ENCODE measurements at regions not wholly inside any gene's neighbourhood (a gene's known extent, or its start where the extent isn't known, plus 50 kb on each side); places are given as distances from the start of the nearest gene placed in this dataset.

DNA sequence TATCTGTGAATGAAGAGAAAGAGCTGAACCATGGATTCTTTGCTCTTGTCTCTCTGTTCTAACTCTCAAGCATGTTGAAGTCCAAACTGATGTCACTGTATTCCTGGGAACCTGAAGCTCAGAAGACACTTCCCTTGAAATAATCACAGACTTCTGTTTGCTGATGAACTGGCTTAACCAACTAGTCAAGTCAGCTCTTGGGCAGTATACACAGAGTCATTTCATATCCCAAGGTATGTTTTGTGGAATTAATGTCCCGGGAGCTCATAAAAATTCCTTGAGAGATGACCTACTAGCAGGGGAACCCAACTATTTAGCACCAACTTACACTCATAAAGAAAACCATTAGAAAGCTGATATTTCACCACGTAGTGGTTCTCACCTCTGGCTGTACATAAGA lies 156.6 kb downstream of the NR4A2 start:
- TF ChIP-seq, protein P1, sequence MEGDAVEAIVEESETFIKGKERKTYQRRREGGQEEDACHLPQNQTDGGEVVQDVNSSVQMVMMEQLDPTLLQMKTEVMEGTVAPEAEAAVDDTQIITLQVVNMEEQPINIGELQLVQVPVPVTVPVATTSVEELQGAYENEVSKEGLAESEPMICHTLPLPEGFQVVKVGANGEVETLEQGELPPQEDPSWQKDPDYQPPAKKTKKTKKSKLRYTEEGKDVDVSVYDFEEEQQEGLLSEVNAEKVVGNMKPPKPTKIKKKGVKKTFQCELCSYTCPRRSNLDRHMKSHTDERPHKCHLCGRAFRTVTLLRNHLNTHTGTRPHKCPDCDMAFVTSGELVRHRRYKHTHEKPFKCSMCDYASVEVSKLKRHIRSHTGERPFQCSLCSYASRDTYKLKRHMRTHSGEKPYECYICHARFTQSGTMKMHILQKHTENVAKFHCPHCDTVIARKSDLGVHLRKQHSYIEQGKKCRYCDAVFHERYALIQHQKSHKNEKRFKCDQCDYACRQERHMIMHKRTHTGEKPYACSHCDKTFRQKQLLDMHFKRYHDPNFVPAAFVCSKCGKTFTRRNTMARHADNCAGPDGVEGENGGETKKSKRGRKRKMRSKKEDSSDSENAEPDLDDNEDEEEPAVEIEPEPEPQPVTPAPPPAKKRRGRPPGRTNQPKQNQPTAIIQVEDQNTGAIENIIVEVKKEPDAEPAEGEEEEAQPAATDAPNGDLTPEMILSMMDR (IDR thresholded peaks at IDR 0.05; ENCODE audit: unreplicated experiment), result no peak
- Mint-ChIP-seq H3K27ac (peak overlapping the region; percentile 79), H3K9me3 (ENCODE audit: low read depth) (peaks cover 10% of the 10 kb centered on the region), H3K4me1 (ENCODE audit: low read depth) (peaks cover 12% of the 10 kb centered on the region), H3K36me3 (ENCODE audit: insufficient read depth) (peaks cover 18% of the 10 kb centered on the region), H3K27me3 (no peaks in the 10 kb centered on the region), H3K4me3 (ENCODE audit: low read depth) (no peak overlapping the region)
- no peak for DNase-seq (ENCODE audit: low spot score, unreplicated experiment)

DNA sequence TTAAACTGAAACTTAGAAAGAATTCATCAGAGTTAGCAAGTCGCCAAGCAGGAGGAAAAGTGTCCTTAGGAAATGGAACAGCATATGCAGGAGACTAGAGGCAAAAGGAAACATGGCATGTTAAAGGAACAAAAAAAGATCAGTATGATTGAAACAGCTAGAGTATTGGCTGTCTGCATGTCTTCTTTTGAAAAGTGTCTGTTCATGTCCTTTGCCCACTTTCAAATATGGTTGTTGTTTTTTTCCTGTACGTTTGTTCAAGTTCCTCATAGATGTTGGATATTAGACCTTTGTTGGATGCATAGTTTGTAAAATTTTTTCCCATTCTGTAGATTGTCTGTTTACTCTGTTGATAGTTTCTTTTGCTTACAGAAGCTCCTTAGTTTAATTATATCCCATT lies 161.6 kb downstream of the NR4A2 start:
- Mint-ChIP-seq H3K36me3 (ENCODE audit: insufficient read depth) (peaks cover 26% of the 10 kb centered on the region), H3K4me1 (ENCODE audit: low read depth) (peaks cover 15% of the 10 kb centered on the region), H3K27me3 (no peaks in the 10 kb centered on the region), H3K27ac (no peak overlapping the region), H3K9me3 (ENCODE audit: low read depth) (peaks cover 26% of the 10 kb centered on the region), H3K4me3 (ENCODE audit: low read depth) (no peak overlapping the region)
- DNase-seq (ENCODE audit: low spot score, unreplicated experiment), result no peak
- TF ChIP-seq, protein P1 (IDR thresholded peaks at IDR 0.05; ENCODE audit: unreplicated experiment), result no peak

- Mint-ChIP-seq H3K27me3 (no peaks in the 10 kb centered on the region), H3K4me3 (ENCODE audit: low read depth) (no peak overlapping the region), H3K36me3 (ENCODE audit: insufficient read depth) (peaks cover 9% of the 10 kb centered on the region), H3K4me1 (ENCODE audit: low read depth) (peaks cover 25% of the 10 kb centered on the region), H3K9me3 (ENCODE audit: low read depth) (peaks cover 13% of the 10 kb centered on the region), H3K27ac (no peak overlapping the region)
- TF ChIP-seq, protein P1 (IDR thresholded peaks at IDR 0.05; ENCODE audit: unreplicated experiment), result no peak
- no peak for DNase-seq (ENCODE audit: low spot score, unreplicated experiment)
Measured at GRCh38 chr2:156165742-156166141, 166.8 kb downstream of the NR4A2 start.

- peaks cover 2% of the 10 kb centered on the region for H3K36me3 Mint-ChIP-seq (ENCODE audit: insufficient read depth)
- TF ChIP-seq, protein P1 (IDR thresholded peaks at IDR 0.05; ENCODE audit: unreplicated experiment), result no peak
- no peaks in the 10 kb centered on the region for H3K27me3 Mint-ChIP-seq
- H3K4me1 Mint-ChIP-seq (ENCODE audit: low read depth), result peaks cover 27% of the 10 kb centered on the region
- no peak overlapping the region for H3K27ac Mint-ChIP-seq
- no peak for DNase-seq (ENCODE audit: low spot score, unreplicated experiment)
- no peak overlapping the region for H3K4me3 Mint-ChIP-seq (ENCODE audit: low read depth)
- peaks cover 6% of the 10 kb centered on the region for H3K9me3 Mint-ChIP-seq (ENCODE audit: low read depth)
Measured at GRCh38 chr2:156164091-156164720, 168.3 kb downstream of the NR4A2 start.

DNA sequence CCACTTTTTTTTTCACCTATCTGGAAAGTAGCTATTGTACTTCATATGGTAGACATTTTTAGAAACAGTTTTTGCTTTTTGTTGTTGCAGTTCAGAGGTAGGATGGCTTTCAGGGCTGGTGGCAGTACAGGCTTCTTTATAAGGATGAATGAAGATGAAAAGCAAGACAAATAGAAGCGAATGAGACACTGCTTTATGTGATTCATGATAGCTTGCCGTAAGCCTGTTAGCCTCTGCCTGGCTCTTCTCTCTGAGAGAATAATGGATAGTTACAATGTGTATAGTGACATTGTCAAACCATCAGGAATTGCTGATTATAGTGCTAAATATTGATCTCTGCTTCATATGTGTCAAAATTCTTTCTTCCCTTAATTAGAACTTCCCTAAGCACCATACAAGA lies 173.7 kb downstream of the NR4A2 start:
- H3K27ac Mint-ChIP-seq, result no peak overlapping the region
- TF ChIP-seq, protein P1 (IDR thresholded peaks at IDR 0.05; ENCODE audit: unreplicated experiment), result no peak
- H3K27me3 Mint-ChIP-seq, result no peaks in the 10 kb centered on the region
- peaks cover 29% of the 10 kb centered on the region for H3K4me1 Mint-ChIP-seq (ENCODE audit: low read depth)
- H3K4me3 Mint-ChIP-seq (ENCODE audit: low read depth), result no peak overlapping the region
- no peaks in the 10 kb centered on the region for H3K36me3 Mint-ChIP-seq (ENCODE audit: insufficient read depth)
- H3K9me3 Mint-ChIP-seq (ENCODE audit: low read depth), result no peaks in the 10 kb centered on the region
- no peak for DNase-seq (ENCODE audit: low spot score, unreplicated experiment)

Data from progenitor cell of endocrine pancreas (in vitro differentiated cells).